Lower lobe of right lung (tissue), 2 donors: ENCODE measurements at regions not wholly inside any gene's neighbourhood (a gene's known extent, or its start where the extent isn't known, plus 50 kb on each side); places are given as distances from the start of the nearest gene placed in this dataset.

Experiments used
- ATAC-seq, 2 donors: fragments of 200-7000 bp; cut with Tn5 transposase; one replicate each; pipeline ENCODE4 v1.9.1; 2020 to 2022; ENCODE audit warnings: mild to moderate bottlenecking in 2 of 2, moderate library complexity in 2 of 2
- DNase-seq: peaks from one replicate; pipeline ENCODE4 v3.0.0-alpha.2; 2020
- H3K27ac ChIP-seq: fragments of 200-600 bp; one replicate; pipeline ENCODE4 v1.8.0; 2022
- H3K27me3 ChIP-seq: fragments of 200-600 bp; one replicate; pipeline ENCODE4 v1.8.0; 2022; ENCODE audit warnings: low read depth
- H3K36me3 ChIP-seq: fragments of 200-600 bp; one replicate; pipeline ENCODE4 v1.8.0; 2022; ENCODE audit warnings: mild to moderate bottlenecking
- H3K4me1 ChIP-seq: fragments of 200-600 bp; one replicate; pipeline ENCODE4 v1.8.0; 2022
- H3K4me3 ChIP-seq: fragments of 200-600 bp; one replicate; pipeline ENCODE4 v1.8.0; 2022; ENCODE audit warnings: mild to moderate bottlenecking
- H3K9me3 ChIP-seq: fragments of 200-600 bp; one replicate; pipeline ENCODE4 v1.8.0; 2022
- intact Hi-C: fragments of 100-400 bp; cut with DNase I; formaldehyde crosslinking; loops from one replicate; pipeline ENCODE4 v1.11.0; 2022
- TF ChIP-seq, protein P1 (sequence below): fragments of 200-600 bp; IDR thresholded peaks from one replicate; pipeline ENCODE4 v1.8.0; 2022; ENCODE audit warnings: antibody characterized with exemption, mild to moderate bottlenecking
- donor health status: DM: no; HTN: yes; CAD: no; lungs with severe emphysema.

DNA sequence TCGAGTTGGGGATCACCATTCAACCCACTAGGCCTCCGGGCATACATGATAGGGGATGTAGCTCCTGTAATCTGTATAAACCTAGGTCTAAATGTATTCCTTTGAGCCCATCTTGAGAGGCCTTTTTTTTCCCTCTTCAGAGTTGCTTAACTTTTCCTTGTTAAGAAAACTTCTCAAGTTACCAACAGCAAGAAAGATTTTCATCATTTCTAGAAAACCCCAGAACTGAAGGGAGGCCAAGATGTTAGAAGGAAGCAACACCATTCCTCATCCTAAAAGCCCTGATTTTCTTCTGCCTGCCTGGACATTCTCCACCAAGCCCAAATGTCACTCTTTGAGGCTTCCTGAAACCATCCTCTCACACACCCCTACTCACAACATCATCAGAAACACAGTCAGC is 79.4 kb downstream of the TMPRSS5 start:
- no peak overlapping the region for H3K27ac ChIP-seq
- no peaks in the 10 kb centered on the region for H3K36me3 ChIP-seq
- DNase-seq = no peak
- ATAC-seq = no peak
- TF ChIP-seq, protein P1, sequence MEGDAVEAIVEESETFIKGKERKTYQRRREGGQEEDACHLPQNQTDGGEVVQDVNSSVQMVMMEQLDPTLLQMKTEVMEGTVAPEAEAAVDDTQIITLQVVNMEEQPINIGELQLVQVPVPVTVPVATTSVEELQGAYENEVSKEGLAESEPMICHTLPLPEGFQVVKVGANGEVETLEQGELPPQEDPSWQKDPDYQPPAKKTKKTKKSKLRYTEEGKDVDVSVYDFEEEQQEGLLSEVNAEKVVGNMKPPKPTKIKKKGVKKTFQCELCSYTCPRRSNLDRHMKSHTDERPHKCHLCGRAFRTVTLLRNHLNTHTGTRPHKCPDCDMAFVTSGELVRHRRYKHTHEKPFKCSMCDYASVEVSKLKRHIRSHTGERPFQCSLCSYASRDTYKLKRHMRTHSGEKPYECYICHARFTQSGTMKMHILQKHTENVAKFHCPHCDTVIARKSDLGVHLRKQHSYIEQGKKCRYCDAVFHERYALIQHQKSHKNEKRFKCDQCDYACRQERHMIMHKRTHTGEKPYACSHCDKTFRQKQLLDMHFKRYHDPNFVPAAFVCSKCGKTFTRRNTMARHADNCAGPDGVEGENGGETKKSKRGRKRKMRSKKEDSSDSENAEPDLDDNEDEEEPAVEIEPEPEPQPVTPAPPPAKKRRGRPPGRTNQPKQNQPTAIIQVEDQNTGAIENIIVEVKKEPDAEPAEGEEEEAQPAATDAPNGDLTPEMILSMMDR = no peak
- H3K4me3 ChIP-seq = no peak overlapping the region
- H3K9me3 ChIP-seq = no peaks in the 10 kb centered on the region
- H3K4me1 ChIP-seq = no peaks in the 10 kb centered on the region
- no peaks in the 10 kb centered on the region for H3K27me3 ChIP-seq
- intact Hi-C loops = no loop called here

DNA sequence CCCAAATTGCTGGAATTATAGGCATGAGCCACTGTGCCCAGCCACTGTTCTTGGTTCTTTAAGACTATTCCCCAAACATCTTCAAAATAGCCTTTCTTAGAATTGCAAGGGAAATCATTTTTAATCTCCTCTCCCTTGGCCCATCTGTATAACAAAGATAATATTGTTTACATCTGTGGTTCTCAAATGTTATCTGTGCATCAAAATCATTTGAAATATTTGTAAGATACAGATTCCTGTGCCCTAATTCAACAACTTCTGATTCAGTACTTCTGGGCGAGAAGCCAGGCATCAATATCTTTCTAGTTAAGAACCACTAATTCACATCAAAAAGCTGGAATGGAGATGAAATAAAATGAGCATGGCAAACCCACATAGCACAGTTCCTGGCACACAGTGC is 83.0 kb downstream of the TMPRSS5 start:
- intact Hi-C loops = no loop called here
- ATAC-seq (no peak), DNase-seq (no peak)
- no peaks in the 10 kb centered on the region for H3K27me3 ChIP-seq
- H3K27ac ChIP-seq = no peak overlapping the region
- H3K4me1 ChIP-seq = no peaks in the 10 kb centered on the region
- H3K4me3 ChIP-seq = no peak overlapping the region
- TF ChIP-seq, protein P1 = no peak
- H3K36me3 ChIP-seq = no peaks in the 10 kb centered on the region
- peaks cover 5% of the 10 kb centered on the region for H3K9me3 ChIP-seq

DNA sequence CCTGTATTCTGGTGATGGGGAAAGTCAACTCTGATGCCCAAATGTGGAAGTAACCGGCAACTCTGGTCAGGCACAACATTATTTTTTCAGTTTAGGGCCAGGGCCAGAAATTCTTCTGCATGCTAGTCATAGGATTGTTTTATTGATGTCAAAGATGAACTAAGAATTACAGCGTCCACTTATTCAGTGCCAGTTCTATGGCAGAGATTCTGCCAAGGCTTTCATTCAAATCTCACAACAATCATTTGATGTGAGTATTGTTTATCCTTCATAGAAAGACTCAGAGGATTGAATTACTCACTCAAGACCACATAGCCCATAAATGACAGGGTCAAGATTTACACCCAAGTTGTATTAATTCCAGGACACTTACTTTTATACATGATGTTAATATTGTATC is 87.7 kb downstream of the TMPRSS5 start:
- TF ChIP-seq, protein P1 = no peak
- Histone ChIP-seq H3K4me1 (no peaks in the 10 kb centered on the region), H3K36me3 (no peaks in the 10 kb centered on the region), H3K9me3 (peaks cover 5% of the 10 kb centered on the region), H3K4me3 (no peak overlapping the region), H3K27me3 (no peaks in the 10 kb centered on the region), H3K27ac (no peak overlapping the region)
- DNase-seq (no peak), ATAC-seq (no peak)
- intact Hi-C loops = no loop called here

DNA sequence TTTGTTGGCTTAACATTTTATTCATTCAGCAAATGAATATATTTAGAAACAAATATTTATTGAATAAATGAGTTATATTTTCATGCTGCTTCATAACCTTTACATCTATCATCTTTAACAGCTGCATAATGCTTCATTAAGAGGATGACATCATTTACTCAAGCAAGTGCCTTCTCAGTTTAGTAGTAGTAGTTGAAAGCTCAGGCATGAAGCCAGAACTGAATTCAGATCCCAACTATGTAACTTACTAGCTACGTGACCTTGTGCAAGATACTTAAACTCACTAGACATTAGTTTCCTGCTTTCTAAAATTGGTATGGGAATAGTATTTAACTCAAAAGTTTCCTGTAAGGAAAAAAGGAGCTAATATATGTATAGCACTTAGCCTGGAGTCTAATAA is 90.3 kb downstream of the TMPRSS5 start:
- no peaks in the 10 kb centered on the region for H3K27me3 ChIP-seq
- no peak overlapping the region for H3K27ac ChIP-seq
- H3K4me3 ChIP-seq = no peak overlapping the region
- H3K9me3 ChIP-seq = peaks cover 5% of the 10 kb centered on the region
- no peaks in the 10 kb centered on the region for H3K36me3 ChIP-seq
- TF ChIP-seq, protein P1 = no peak
- no peak for ATAC-seq
- no peak for DNase-seq
- no peaks in the 10 kb centered on the region for H3K4me1 ChIP-seq
- intact Hi-C loops = no loop called here

- Histone ChIP-seq H3K27me3 (no peaks in the 10 kb centered on the region), H3K4me1 (no peaks in the 10 kb centered on the region), H3K27ac (no peak overlapping the region), H3K4me3 (no peak overlapping the region), H3K9me3 (peaks cover 5% of the 10 kb centered on the region), H3K36me3 (no peaks in the 10 kb centered on the region)
- DNase-seq (no peak), ATAC-seq (no peak)
- TF ChIP-seq, protein P1 = no peak
- intact Hi-C loops = no loop called here
Measured at GRCh38 chr11:113615098-113615497, 91.0 kb downstream of the TMPRSS5 start.

DNA sequence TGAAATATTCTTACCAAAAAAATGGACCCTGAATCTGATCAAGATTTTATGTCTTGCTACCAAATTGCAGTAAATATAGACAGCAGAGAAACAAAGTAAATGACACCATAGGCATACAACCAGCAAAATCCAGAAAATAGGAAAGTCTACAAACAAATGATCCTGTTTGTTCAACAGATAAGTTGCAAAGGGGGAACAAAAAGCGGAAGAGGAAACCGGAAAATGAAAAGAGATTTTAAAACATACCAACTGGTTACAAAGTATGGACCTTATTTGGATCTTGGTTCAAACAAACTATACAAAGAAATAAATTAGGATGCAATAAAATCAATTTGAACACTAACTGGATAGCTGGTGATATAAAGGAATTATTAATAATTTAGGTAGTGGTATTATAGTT is 92.0 kb downstream of the TMPRSS5 start:
- H3K36me3 ChIP-seq = no peaks in the 10 kb centered on the region
- H3K9me3 ChIP-seq = peaks cover 2% of the 10 kb centered on the region
- intact Hi-C loops = no loop called here
- no peak overlapping the region for H3K4me3 ChIP-seq
- ATAC-seq (no peak), DNase-seq (no peak)
- H3K27me3 ChIP-seq = no peaks in the 10 kb centered on the region
- TF ChIP-seq, protein P1 = no peak
- no peaks in the 10 kb centered on the region for H3K4me1 ChIP-seq
- H3K27ac ChIP-seq = no peak overlapping the region
